ENCODE measurements at regions not wholly inside any gene's neighbourhood (a gene's known extent, or its start where the extent isn't known, plus 50 kb on each side); places are given as distances from the start of the nearest gene placed in this dataset.

GRCh38 chr1:94298861-94299260, 61.5 kb upstream of the ARHGAP29 start (continued):
- no peak for TF ChIP-seq KLF15 (CRISPR knock-in tag; IDR thresholded peaks at IDR 0.05; ENCODE audit: borderline replicate concordance)
- TF ChIP-seq MED1 (CRISPR knock-in tag; IDR thresholded peaks at IDR 0.05), result peak; percentile 70
- no peak for TF ChIP-seq MTF2 (CRISPR knock-in tag; IDR thresholded peaks at IDR 0.05; ENCODE audit: borderline replicate concordance)
- TF ChIP-seq MYPOP (CRISPR knock-in tag; IDR thresholded peaks at IDR 0.05), result no peak
- TF ChIP-seq MXI1 (IDR thresholded peaks at IDR 0.05; ENCODE audit: borderline replicate concordance, low read depth, low read length), result no peak
- no peak for TF ChIP-seq HCFC1 (IDR thresholded peaks at IDR 0.05; ENCODE audit: low read depth, low read length)
- no peak for TF ChIP-seq ZC3H4 (CRISPR knock-in tag; IDR thresholded peaks at IDR 0.05; ENCODE audit: borderline replicate concordance)
- no peak for TF ChIP-seq SUZ12 (IDR thresholded peaks at IDR 0.05; ENCODE audit: low read depth, low read length)
- TF ChIP-seq JARID2 (CRISPR knock-in tag; IDR thresholded peaks at IDR 0.05; ENCODE audit: insufficient replicate concordance), result no peak

GRCh38 chr1:94296018-94296417, 58.6 kb upstream of the ARHGAP29 start:
- ChIA-PET CTCF (ENCODE audit: low intra/inter-chr PET ratio, low total read pairs) (no interaction called here), POLR2A (no interaction called here)
- no peak for ATAC-seq

More at GRCh38 chr1:94296018-94296417, 58.6 kb upstream of the ARHGAP29 start:
- H3K9me3 ChIP-seq (ENCODE audit: low read length), result no peaks in the 10 kb centered on the region; the same call in 1 of the 2 replicates
- H3K9ac ChIP-seq (ENCODE audit: insufficient read depth, low read depth, low read length), result no peak overlapping the region
- H3K27ac ChIP-seq (ENCODE audit: extremely low read length, insufficient read depth, low read length), result no peak overlapping the region
- H3K4me1 ChIP-seq (ENCODE audit: insufficient read depth, low read length), result peaks cover 60% of the 10 kb centered on the region
- BruUV-seq (replicated peaks), result no TSS peak
- DNase-seq (ENCODE audit: low spot score), result no peak
- no peak overlapping the region for H3K4me2 ChIP-seq (ENCODE audit: low read depth, low read length)
- H3K79me2 ChIP-seq (ENCODE audit: insufficient read depth, low read length), result no peaks in the 10 kb centered on the region
- in situ Hi-C loops (cut with HindIII; ENCODE audit: extremely low pct_ligation_motif_present, low pct_unique_long_range_greater_than_20kb) (no loop called here), intact Hi-C loops (cut with micrococcal nuclease; ENCODE audit: unreplicated experiment) (no loop called here)
- no peak overlapping the region for H2AFZ ChIP-seq (ENCODE audit: low read length)
- no peaks in the 10 kb centered on the region for H4K20me1 ChIP-seq (ENCODE audit: insufficient read depth, low read length)
- H3K4me3 ChIP-seq (replicated peaks in 1 of 3; ENCODE audit: insufficient read depth in 1 of 3, low read depth in 2 of 3, low read length in 3 of 3), result no peak overlapping the region
- TF ChIP-seq ZNF615 (CRISPR knock-in tag; IDR thresholded peaks at IDR 0.05; ENCODE audit: borderline replicate concordance) (no peak), ZNF34 (CRISPR knock-in tag; IDR thresholded peaks at IDR 0.05; ENCODE audit: borderline replicate concordance) (no peak), CCDC6 (CRISPR knock-in tag; IDR thresholded peaks at IDR 0.05) (no peak), ZMAT3 (CRISPR knock-in tag; conservative IDR thresholded peaks at IDR 0.05) (no peak), ZNF10 (CRISPR knock-in tag; IDR thresholded peaks at IDR 0.05; ENCODE audit: borderline replicate concordance, low read depth) (no peak), THAP9 (CRISPR knock-in tag; IDR thresholded peaks at IDR 0.05; ENCODE audit: borderline replicate concordance) (no peak)
- H3K36me3 ChIP-seq (replicated peaks in 1 of 2; ENCODE audit: control insufficient read depth in 1 of 2, insufficient read depth in 2 of 2, low read length in 2 of 2), result no peaks in the 10 kb centered on the region
- no peak for FAIRE-seq
- WGBS (ENCODE audit: low lambda C conversion rate), result 75% methylated on average over 5 of the region's 5 CpGs
- no peaks in the 10 kb centered on the region for H3K27me3 ChIP-seq (ENCODE audit: control insufficient read depth in 1 of 2, insufficient read depth in 2 of 2, low read length in 2 of 2)

Measured in HepG2 (cell line).